Spinal cord (tissue), 9 donors: ENCODE measurements at regions not wholly inside any gene's neighbourhood (a gene's known extent, or its start where the extent isn't known, plus 50 kb on each side); places are given as distances from the start of the nearest gene placed in this dataset.
"Not testable (repeated sequence)": the region's sequence is repeated elsewhere in the genome, so short reads cannot be mapped to it uniquely, and the experiment has no call there.

Experiments
- DNase-seq, 6 donors: peaks; one replicate each; pipeline versions ENCODE4 v3.0.0 to v3.0.0-alpha.2; 2013 to 2015; ENCODE audit warnings: low spot score in 6 of 6, low read depth in 4 of 6
- H3K27ac ChIP-seq: one replicate; pipeline ENCODE4 v1.5.1; 2013; ENCODE audit warnings: low read depth, low read length, control low read depth
- H3K27me3 ChIP-seq: one replicate; pipeline ENCODE4 v1.6.1; 2013; ENCODE audit warnings: low read length; ENCODE audit not compliant: control insufficient read depth, insufficient read depth
- H3K36me3 ChIP-seq: one replicate; pipeline ENCODE4 v1.6.1; 2013; ENCODE audit warnings: low read length; ENCODE audit not compliant: control insufficient read depth, insufficient read depth
- H3K4me1 ChIP-seq: one replicate; pipeline ENCODE4 v1.6.1; 2013; ENCODE audit warnings: low read length; ENCODE audit not compliant: control insufficient read depth, insufficient read depth
- H3K4me3 ChIP-seq: one replicate; pipeline ENCODE4 v1.5.1; 2013; ENCODE audit warnings: low read depth, low read length, control low read depth
- H3K9me3 ChIP-seq: one replicate; pipeline ENCODE4 v1.6.1; 2013; ENCODE audit warnings: low read length; ENCODE audit not compliant: control insufficient read depth, insufficient read depth
- WGBS: methylation state at CpG from one replicate; pipeline ENCODE4 v1.1.5; 2013; ENCODE audit warnings: missing lambda C conversion rate; ENCODE audit not compliant: insufficient coverage; 5-methylcytosine and 5-hydroxymethylcytosine counted together
- donor health status: healthy.

DNA sequence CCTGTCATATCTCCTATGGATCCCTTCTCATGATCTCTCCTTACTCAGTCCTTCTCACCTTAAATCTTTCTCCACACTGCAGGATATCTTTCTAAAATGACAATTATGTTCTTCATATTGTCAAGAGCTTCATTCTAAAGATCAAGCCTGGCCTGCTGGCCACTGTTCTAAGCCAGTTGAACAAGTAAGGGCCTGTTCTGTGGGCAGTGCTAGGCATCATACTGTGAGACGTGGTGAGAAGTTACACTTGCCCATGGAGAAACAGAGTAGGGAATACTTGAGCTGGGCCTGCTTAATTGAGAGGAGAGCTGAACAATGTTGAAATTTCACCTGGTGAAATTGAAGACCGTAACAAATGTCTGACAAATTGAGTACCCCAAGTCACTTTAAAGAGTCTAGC is 184.1 kb upstream of the RASGRP1 start:
- H3K9me3 ChIP-seq, result no peaks in the 10 kb centered on the region
- WGBS, result 95% methylated on average over 2 of the region's 2 CpGs
- DNase-seq, result no peak
- no peaks in the 10 kb centered on the region for H3K4me1 ChIP-seq
- no peaks in the 10 kb centered on the region for H3K36me3 ChIP-seq
- H3K27ac ChIP-seq, result no peak overlapping the region
- H3K27me3 ChIP-seq, result no peaks in the 10 kb centered on the region
- no peak overlapping the region for H3K4me3 ChIP-seq

DNA sequence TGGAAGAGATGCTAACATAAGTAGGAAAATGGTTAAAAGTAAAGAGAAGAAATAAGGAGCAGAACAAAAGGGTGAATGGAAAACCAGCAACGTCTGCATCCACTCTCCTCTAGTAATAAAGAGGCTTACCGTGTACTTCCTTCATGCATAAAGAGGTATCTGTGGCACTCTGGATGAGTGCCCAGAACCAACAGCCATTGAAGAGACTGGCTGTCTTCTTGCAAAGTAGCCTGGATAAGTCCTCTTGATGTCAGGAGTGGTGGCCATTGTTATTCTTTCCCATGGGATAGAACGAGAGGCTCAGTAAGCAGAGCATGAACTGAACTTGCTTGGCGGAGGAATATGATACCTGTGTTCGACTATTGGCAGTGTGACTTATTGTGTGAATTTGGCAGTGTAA is 186.2 kb upstream of the RASGRP1 start:
- peak in 5 of 6 donors; percentile 3 to 62 (median 19) for DNase-seq
- H3K4me1 ChIP-seq, result no peaks in the 10 kb centered on the region
- H3K27me3 ChIP-seq, result no peaks in the 10 kb centered on the region
- H3K4me3 ChIP-seq, result no peak overlapping the region
- H3K9me3 ChIP-seq, result no peaks in the 10 kb centered on the region
- WGBS, result 33% methylated on average over 1 of the region's 5 CpGs
- no peak overlapping the region for H3K27ac ChIP-seq
- no peaks in the 10 kb centered on the region for H3K36me3 ChIP-seq

DNA sequence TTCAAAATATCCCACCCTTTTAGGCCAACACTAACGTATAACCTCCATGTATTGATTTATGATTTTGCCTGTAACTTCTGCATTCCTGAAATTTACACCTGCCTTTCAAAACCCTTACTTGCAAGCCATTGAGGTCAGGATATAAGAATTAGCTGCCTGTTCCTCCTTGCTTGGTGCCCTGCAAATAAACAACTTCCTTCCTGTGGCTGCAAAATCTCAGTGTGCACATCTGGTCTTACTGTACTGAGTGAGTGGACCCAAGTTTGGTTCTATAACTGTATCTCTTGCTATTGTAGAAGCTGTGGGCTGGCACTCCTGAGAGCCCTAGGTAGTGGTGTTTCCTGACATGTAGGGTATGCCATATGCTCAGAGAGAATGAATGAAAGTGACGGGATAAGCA is 191.1 kb upstream of the RASGRP1 start:
- Histone ChIP-seq H3K27ac (no peak overlapping the region), H3K36me3 (no peaks in the 10 kb centered on the region), H3K9me3 (no peaks in the 10 kb centered on the region), H3K4me1 (no peaks in the 10 kb centered on the region), H3K4me3 (no peak overlapping the region), H3K27me3 (no peaks in the 10 kb centered on the region)
- DNase-seq, result no peak
- 100% methylated on average over 1 of the region's 2 CpGs for WGBS

DNA sequence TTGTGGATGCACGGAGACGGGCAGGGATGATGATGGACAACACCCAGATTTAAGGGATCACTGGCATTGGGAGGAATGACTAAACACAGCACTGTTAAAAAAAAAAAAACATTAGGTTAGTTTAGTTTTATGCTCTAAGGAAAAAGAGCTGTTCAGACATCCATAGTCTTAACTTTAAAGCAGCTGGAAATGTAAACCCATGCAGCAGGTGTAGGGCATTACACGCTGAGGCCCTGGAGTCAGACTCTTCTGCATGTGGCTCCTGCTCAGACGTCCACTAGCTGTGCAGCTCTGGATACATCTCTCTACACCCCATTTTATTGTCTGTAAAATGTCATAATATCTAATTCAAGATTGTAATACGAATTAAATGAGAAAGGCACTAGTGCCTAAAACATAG is 191.8 kb upstream of the RASGRP1 start:
- no peaks in the 10 kb centered on the region for H3K36me3 ChIP-seq
- 72% methylated on average over 2 of the region's 5 CpGs for WGBS
- H3K4me1 ChIP-seq, result no peaks in the 10 kb centered on the region
- no peak for DNase-seq
- no peaks in the 10 kb centered on the region for H3K27me3 ChIP-seq
- H3K4me3 ChIP-seq, result no peak overlapping the region
- no peak overlapping the region for H3K27ac ChIP-seq
- H3K9me3 ChIP-seq, result no peaks in the 10 kb centered on the region

DNA sequence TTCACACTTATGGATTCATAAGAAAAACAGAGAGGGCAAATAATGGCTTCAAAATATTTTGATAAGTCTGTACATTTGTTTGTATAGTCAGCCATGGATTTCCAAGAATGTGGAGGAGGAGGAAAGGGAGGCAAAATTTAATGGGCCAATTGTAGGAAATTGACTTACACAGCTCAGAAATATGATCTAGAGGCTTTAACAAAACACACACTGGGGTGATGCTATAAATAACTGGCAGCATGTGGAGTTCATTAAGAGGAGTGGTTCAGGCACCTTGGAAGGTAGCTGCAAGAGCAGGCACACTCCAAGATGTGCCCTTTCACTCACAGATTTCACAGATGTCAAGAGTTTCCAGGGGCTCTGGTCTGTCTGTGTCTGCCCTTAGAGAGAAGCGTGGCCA is 193.4 kb upstream of the RASGRP1 start:
- no peak overlapping the region for H3K27ac ChIP-seq
- H3K9me3 ChIP-seq, result no peaks in the 10 kb centered on the region
- no peak overlapping the region for H3K4me3 ChIP-seq
- no peaks in the 10 kb centered on the region for H3K27me3 ChIP-seq
- DNase-seq, result peak in 1 of 6 donors; percentile 21
- H3K4me1 ChIP-seq, result no peaks in the 10 kb centered on the region
- WGBS, result 86% methylated on average over 1 of the region's 1 CpG
- no peaks in the 10 kb centered on the region for H3K36me3 ChIP-seq

DNA sequence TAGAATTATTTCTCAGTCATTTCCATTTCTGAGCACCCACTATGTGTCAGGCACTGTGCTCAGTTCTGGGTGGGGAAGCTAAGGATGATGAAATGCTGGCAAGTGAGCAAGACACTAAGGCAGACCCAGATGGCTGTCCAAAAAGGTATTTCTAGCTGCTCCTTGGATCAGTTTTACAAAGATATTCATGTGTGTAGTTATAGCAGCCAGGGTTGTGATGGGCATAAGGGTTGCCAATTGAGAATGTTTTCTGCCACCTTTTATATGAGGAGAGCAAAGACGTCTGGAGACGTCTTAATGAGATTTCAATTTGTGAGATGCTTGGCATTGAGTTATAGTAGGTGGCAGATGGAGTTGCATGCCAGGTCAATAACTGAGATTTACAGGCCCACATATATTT is 197.1 kb upstream of the RASGRP1 start:
- H3K9me3 ChIP-seq, result no peaks in the 10 kb centered on the region
- peak in 1 of 6 donors; percentile 35 for DNase-seq
- WGBS, result 90% methylated on average over 2 of the region's 2 CpGs
- H3K4me1 ChIP-seq, result no peaks in the 10 kb centered on the region
- H3K27ac ChIP-seq, result no peak overlapping the region
- H3K36me3 ChIP-seq, result no peaks in the 10 kb centered on the region
- no peaks in the 10 kb centered on the region for H3K27me3 ChIP-seq
- H3K4me3 ChIP-seq, result no peak overlapping the region

DNA sequence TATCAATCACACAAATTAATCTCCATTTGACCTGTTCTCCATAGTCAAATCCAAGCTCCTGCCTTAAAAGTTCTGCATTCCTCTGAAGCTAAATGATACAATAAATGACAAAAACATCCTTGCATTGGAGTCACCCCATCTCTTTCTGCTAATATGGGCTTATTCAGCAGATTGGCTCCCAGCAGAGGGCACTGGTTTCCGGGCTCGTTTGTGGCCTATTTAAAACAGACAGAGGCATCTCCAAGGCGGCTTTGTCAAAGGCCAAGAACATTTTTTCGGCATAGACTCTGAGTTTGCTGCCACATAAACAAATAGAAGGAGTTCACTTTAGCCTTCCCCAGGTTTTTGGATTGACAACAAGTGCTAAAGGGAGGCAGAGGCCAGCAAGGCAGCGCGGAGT is 204.4 kb upstream of the RASGRP1 start:
- no peaks in the 10 kb centered on the region for H3K9me3 ChIP-seq
- no peaks in the 10 kb centered on the region for H3K4me1 ChIP-seq
- no peak overlapping the region for H3K27ac ChIP-seq
- DNase-seq, result peak in 2 of 6 donors; percentile 22 to 52
- no peaks in the 10 kb centered on the region for H3K27me3 ChIP-seq
- H3K4me3 ChIP-seq, result no peak overlapping the region
- H3K36me3 ChIP-seq, result no peaks in the 10 kb centered on the region
- WGBS, result 58% methylated on average over 3 of the region's 6 CpGs

DNA sequence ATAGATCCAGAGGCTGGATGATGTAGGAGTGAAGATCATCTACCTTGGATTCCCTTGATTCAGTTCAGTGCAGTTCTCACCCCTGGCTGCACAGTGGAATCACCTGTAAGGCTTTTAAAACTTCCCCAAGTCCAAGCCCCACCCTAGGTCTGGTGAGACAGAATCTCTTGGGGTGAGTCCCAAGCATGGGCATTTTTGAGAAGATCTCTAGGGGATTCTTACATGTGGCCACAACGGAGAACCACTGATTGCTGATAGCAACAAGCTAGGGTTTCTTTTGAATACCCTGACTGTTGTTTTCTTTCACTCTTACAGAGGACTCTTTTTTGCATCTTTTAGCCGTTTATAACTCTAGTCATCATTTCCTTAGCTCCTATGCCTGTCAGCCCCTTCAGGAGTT is 204.9 kb upstream of the RASGRP1 start:
- H3K27ac ChIP-seq, result no peak overlapping the region
- H3K27me3 ChIP-seq, result no peaks in the 10 kb centered on the region
- no peak for DNase-seq
- H3K9me3 ChIP-seq, result no peaks in the 10 kb centered on the region
- 70% methylated on average over 2 of the region's 2 CpGs for WGBS
- no peaks in the 10 kb centered on the region for H3K36me3 ChIP-seq
- no peak overlapping the region for H3K4me3 ChIP-seq
- H3K4me1 ChIP-seq, result no peaks in the 10 kb centered on the region

DNA sequence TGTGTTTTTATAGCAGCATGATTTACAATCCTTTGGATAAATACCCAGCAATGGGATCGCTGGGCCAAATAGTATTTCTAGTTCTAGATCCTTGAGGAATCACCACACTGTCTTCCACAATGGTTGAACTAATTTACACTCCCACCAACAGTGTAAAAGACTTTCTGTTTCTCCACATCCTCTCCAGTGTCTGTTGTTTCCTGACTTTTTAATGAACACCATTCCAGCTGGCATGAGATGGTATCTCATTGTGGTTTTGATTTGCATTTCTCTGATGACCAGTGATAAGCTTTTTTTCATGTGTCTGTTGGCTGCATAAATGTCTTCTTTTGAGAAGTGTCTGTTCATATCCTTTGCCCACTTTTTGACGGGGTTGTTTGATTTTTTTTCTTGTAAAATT is 209.5 kb upstream of the RASGRP1 start:
- not testable (repeated sequence) for H3K27me3 ChIP-seq, H3K27ac ChIP-seq, H3K36me3 ChIP-seq, DNase-seq, H3K4me1 ChIP-seq, H3K4me3 ChIP-seq, H3K9me3 ChIP-seq
- no CpG with 5 or more reads among the region's 2 CpGs for WGBS

DNA sequence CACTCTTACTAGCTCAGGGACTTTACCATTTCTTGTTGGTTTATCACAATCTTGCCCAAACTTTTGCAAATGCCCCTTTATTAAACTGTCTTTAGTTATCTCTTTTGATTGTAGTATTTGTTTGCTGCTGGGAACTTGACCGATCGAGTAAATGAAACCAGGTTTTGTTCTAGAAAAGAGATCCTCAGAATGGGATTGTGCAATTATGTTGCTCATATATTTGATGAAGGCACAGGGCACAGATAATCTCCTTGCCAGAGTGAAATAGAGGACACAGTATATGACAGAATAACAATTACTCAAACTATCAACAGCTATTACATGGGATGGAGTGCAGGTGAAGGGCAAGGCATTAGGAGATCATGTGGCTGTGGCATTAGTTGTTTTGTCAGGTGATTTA is 216.6 kb upstream of the RASGRP1 start:
- DNase-seq, result no peak
- no peaks in the 10 kb centered on the region for H3K27me3 ChIP-seq
- no peak overlapping the region for H3K27ac ChIP-seq
- no peaks in the 10 kb centered on the region for H3K9me3 ChIP-seq
- H3K4me1 ChIP-seq, result no peaks in the 10 kb centered on the region
- no peaks in the 10 kb centered on the region for H3K36me3 ChIP-seq
- no peak overlapping the region for H3K4me3 ChIP-seq
- WGBS, result no CpG with 5 or more reads among the region's 2 CpGs
